M059J (cell line): ENCODE measurements at regions not wholly inside any gene's neighbourhood (a gene's known extent, or its start where the extent isn't known, plus 50 kb on each side); places are given as distances from the start of the nearest gene placed in this dataset.
"Not testable (repeated sequence)": the region's sequence is repeated elsewhere in the genome, so short reads cannot be mapped to it uniquely, and the experiment has no call there.

Source experiments
- DNase-seq: peaks from one replicate; pipeline ENCODE4 v3.0.0-alpha.2; 2012; ENCODE audit warnings: low read depth

GRCh38 chr10:109103278-109103677, 820.0 kb downstream of the XPNPEP1 start:
- DNase-seq: no peak

- DNase-seq: no peak
These were observed 833.5 kb downstream of the XPNPEP1 start for GRCh38 chr10:109089779-109090178.

DNA sequence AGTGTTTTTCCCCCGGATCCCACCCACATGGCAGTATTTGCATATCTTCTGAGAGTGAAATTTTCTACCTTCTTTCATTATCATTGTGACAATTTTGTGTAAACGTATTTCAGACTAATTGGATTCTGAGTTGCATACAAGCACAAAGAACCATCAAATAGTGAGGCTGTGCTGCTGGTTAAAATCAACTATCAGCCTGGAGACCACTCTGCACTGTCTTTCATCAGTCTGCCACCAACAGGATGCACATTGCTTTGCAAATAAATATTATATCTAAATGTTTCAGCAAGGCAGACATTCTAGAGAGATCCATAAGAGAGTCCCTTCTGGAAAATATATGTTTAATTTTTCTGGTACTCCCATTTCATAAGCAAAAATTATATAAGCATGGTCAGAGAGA, 851.8 kb downstream of the XPNPEP1 start:
- DNase-seq: no peak

DNA sequence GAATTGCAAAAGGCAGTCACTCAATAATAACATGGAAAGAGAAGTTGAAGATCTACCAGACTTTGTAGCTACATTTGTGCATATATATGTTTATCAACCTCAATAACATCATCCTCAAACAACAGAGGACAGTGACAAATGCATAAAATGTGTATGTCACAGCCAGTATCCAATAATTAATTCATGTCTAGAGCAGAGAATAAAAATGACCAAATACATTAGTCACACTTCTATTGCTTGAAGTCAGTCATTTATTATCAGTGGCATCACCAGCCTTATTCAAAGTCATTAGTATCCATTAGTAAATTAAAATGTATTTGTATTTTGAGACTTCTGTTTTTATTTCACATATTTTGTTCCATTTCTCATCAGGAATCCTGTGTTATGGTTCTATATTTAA, 852.8 kb downstream of the XPNPEP1 start:
- no peak for DNase-seq

DNA sequence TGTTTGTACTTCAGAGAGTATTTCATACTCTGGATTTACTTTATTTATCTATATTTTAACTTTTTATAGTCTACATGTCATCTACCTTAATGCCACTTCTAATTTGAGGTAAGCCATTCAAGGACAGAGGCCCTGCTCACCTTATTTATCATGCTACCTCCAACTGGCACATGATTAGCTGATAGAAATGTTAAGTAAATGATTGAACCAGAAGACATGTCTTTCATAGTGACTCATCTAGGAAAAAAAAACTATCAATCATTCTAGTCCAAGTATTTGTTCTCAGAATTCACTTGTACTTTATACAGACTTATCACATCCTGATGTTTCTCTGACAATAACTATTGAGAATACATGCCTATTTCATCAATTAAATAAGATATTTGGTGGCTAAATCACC, 856.3 kb downstream of the XPNPEP1 start:
- DNase-seq: no peak

GRCh38 chr10:109065821-109066220, 857.5 kb downstream of the XPNPEP1 start:
- no peak for DNase-seq

GRCh38 chr10:109062371-109062770, 860.9 kb downstream of the XPNPEP1 start:
- peak; percentile 54 for DNase-seq

GRCh38 chr10:109055243-109055642, 868.1 kb downstream of the XPNPEP1 start:
- DNase-seq: no peak

DNA sequence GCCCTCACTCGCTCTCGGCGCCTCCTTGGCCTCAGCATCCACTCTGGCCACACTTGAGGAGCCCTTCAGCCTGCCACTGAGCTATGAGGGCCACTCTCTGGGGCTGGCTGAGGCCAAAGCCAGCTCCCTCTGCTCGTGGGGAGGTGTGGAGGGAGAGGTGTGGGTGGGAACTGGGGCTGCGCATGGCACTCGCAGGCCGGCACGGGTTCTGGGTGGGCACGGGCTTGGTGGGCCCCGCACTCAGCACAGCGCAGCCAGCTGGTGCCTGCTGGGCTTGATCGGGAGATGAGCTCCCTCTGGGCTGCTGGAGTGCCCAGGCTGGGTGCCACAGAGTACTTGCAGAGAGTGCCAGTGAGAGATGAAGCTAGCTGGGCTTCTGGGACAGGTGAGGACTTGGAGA, 875.5 kb downstream of the XPNPEP1 start:
- DNase-seq: no peak

- not testable (repeated sequence) for DNase-seq
These were observed 876.9 kb downstream of the XPNPEP1 start for GRCh38 chr10:109046427-109046826.

- no peak for DNase-seq
These were observed 882.7 kb downstream of the XPNPEP1 start for GRCh38 chr10:109040622-109041021.

GRCh38 chr10:109037978-109038377, 885.3 kb downstream of the XPNPEP1 start:
- no peak for DNase-seq

GRCh38 chr10:109030581-109031210, 892.6 kb downstream of the XPNPEP1 start:
- peak; percentile 18 for DNase-seq

DNA sequence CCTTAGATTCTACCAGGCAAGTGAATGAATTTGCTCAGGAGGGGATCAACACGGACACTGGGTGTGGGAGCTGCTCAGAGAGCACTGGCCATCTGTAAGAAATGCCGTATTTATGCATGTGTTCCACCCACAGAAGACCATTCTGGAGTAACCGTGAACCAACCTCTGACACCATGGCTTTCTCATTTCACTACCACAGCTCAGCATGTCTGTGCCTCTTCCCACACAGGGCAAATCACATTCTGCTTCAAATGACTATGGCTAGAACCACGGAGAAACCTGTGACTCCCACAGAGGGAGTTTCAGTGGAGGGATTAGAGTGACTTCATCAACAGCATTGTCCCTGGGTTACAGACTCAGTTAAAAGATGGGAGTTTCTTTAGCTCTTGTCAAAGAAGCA, 893.4 kb downstream of the XPNPEP1 start:
- no peak for DNase-seq

DNA sequence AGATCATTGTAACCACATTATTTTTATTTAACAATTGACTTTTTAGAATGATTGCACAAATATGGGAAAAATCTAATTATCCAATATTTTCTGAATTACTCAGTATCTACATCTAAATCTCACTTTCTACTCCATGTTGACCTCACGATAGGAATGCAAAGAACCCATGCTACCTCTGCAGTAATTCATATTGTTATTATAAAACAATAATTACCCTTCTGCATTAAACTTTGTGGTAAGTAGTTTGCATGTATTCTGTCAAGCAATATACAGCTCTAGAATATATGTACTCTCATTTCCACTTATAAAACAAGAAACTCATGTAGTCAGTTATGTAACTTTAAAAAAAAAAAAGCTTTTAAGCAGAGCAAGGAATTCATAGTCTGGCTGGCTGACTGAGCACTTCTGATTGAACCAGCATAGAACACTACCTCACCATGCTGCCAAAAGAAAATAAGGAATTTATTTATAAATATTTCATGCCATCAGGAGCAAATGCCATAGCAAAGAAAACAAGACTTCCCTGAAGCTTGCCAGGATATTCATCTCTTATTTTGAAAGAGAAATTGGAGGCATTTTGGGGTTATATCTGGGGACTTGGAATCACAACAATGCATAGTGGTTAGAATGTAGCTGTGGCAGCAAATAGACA, 895.7 kb downstream of the XPNPEP1 start:
- DNase-seq: no peak

- no peak for DNase-seq
These were observed 898.1 kb downstream of the XPNPEP1 start for GRCh38 chr10:109025172-109025571.

GRCh38 chr10:109022417-109023049, 900.8 kb downstream of the XPNPEP1 start:
- no peak for DNase-seq

DNA sequence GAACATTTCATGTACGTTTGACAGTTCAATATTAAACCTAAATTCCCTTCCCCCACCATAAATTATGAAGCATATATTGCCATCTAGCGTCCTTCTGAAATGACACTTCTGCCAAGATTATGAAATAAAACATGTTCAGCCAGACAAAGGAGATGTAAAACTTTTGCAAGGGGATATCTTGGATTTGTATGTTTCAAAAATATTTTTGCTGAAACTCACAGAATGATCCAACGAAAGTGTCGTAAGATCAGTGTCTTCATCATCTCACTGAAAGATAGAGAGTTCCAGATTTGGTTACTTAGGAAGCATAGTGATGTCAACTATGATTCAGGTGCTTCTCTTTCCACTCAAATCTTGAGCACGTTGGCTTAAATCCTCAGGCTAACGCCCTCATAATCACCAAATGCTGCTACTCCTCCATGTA, 904.3 kb downstream of the XPNPEP1 start:
- peak; percentile 13 for DNase-seq

DNA sequence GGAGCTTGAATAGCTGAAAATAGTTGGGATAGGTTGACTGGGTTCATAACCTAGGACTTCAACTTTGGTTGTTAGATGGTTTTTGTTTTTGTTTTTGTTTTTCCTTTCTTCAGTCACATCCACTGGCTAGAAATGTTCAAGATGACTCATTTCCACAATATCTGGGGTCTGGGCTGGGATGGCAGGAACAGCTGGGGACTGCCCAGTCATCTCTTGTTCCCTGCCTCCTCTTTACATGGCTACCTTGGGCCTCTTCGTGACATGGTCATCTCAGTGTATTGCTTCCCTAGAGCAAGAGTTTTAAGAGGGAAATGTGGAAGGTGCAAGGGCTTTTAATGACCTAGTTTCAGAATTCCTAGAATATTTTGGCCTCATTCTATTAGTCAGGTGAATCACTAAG, 915.8 kb downstream of the XPNPEP1 start:
- DNase-seq: peak; percentile 22

DNA sequence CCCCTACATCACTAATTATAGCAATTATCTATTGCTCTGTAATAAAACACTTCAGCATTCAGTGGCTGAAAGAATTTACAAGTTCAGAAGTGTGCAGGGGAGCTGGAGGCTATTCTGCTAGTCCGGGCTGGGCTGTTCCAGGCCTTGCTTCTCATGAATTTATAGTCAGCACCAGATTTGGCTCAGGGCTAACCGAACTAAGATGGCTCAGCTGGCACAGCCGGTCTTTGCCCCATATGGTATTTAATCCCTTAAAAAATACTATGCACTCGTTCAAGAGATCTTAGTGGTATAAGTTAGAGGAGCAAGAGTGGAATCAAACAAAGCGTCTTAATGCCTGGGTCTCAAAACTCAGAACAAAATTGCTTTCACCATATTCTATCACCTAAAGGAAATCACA, 932.9 kb downstream of the XPNPEP1 start:
- no peak for DNase-seq

- no peak for DNase-seq
These were observed 933.3 kb downstream of the XPNPEP1 start for GRCh38 chr10:108989976-108990375.

GRCh38 chr10:108982159-108982558, 941.2 kb downstream of the XPNPEP1 start:
- peak; percentile 3 for DNase-seq

- no peak for DNase-seq
These were observed 942.4 kb downstream of the XPNPEP1 start for GRCh38 chr10:108980869-108981268.
